ENCODE measurements at regions not wholly inside any gene's neighbourhood (a gene's known extent, or its start where the extent isn't known, plus 50 kb on each side); places are given as distances from the start of the nearest gene placed in this dataset.

GRCh38 chr3:127417709-127418559, 130.1 kb upstream of the PRR20G start:
- no peak overlapping the region for H3T11ph ChIP-seq (ENCODE audit: low read length)
- H3K79me1 ChIP-seq (ENCODE audit: insufficient read depth, low read depth, low read length, poor library complexity, severe bottlenecking): no peaks in the 10 kb centered on the region
- no peaks in the 10 kb centered on the region for H3K36me3 Mint-ChIP-seq (ENCODE audit: insufficient read depth in 1 of 3, low read depth in 3 of 3)
- no peaks in the 10 kb centered on the region for H3K27me3 ChIP-seq (ENCODE audit: insufficient read depth, low read length)
- H3K27me3 Mint-ChIP-seq (ENCODE audit: low read depth): peaks cover 8% of the 10 kb centered on the region
- no peaks in the 10 kb centered on the region for H3K4me1 ChIP-seq (ENCODE audit: insufficient read depth, low read length)
- no peak overlapping the region for H4K8ac ChIP-seq (replicated peaks; ENCODE audit: insufficient read length, low read depth, low read length)
- H3K9ac ChIP-seq (ENCODE audit: extremely low read depth, insufficient read length, low read length): no peak overlapping the region
- no peak overlapping the region for H3K4me2 ChIP-seq (ENCODE audit: insufficient read depth, insufficient read length, low read length)
- no peak overlapping the region for H2AFZ ChIP-seq (ENCODE audit: low read length)
- H4K91ac ChIP-seq (ENCODE audit: insufficient read length, low read depth, low read length): no peak overlapping the region
- H3K9me3 Mint-ChIP-seq: no peaks in the 10 kb centered on the region; a peak in 1 of 5 replicates
- no peak overlapping the region for H2AK5ac ChIP-seq (ENCODE audit: insufficient read length, low read length)
- H4K20me1 ChIP-seq (ENCODE audit: control insufficient read depth, insufficient read depth, insufficient read length): no peaks in the 10 kb centered on the region
- peaks cover 36 to 47% of the 10 kb centered on the region in 2 experiments for H3K4me1 Mint-ChIP-seq
- no peak overlapping the region for H3K23ac ChIP-seq (ENCODE audit: insufficient read length, low read depth, low read length)
- H3K18ac ChIP-seq (ENCODE audit: insufficient read length, low read depth, low read length): no peak overlapping the region
- H2BK20ac ChIP-seq (ENCODE audit: low read depth, low read length, poor library complexity, severe bottlenecking): no peak overlapping the region
- H3K56ac ChIP-seq (ENCODE audit: insufficient read length, low read depth, low read length): no peak overlapping the region
- no peak overlapping the region for H2BK12ac ChIP-seq (ENCODE audit: insufficient read length, low read depth, low read length)
- H2BK15ac ChIP-seq (ENCODE audit: low read depth, low read length): no peak overlapping the region
- H2BK5ac ChIP-seq (ENCODE audit: insufficient read length, low read length): no peak overlapping the region
- H3K27ac Mint-ChIP-seq: no peak overlapping the region; a peak in 1 of 7 replicates
- TF ChIP-seq, protein P1, sequence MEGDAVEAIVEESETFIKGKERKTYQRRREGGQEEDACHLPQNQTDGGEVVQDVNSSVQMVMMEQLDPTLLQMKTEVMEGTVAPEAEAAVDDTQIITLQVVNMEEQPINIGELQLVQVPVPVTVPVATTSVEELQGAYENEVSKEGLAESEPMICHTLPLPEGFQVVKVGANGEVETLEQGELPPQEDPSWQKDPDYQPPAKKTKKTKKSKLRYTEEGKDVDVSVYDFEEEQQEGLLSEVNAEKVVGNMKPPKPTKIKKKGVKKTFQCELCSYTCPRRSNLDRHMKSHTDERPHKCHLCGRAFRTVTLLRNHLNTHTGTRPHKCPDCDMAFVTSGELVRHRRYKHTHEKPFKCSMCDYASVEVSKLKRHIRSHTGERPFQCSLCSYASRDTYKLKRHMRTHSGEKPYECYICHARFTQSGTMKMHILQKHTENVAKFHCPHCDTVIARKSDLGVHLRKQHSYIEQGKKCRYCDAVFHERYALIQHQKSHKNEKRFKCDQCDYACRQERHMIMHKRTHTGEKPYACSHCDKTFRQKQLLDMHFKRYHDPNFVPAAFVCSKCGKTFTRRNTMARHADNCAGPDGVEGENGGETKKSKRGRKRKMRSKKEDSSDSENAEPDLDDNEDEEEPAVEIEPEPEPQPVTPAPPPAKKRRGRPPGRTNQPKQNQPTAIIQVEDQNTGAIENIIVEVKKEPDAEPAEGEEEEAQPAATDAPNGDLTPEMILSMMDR (conservative IDR thresholded peaks at IDR 0.05): no peak
- H2BK120ac ChIP-seq (ENCODE audit: low read depth, low read length, poor library complexity, severe bottlenecking): no peak overlapping the region
- no CpG with 5 or more reads among the region's 10 CpGs for WGBS (ENCODE audit: extremely low coverage, insufficient read length, low lambda C conversion rate)
- no peak overlapping the region; a peak in 1 of 5 replicates for H3K4me3 Mint-ChIP-seq
- no peak overlapping the region for H4K5ac ChIP-seq (ENCODE audit: insufficient read length, low read depth, low read length)
- H3K79me2 ChIP-seq (ENCODE audit: insufficient read depth, low read length): no peaks in the 10 kb centered on the region
- no peaks in the 10 kb centered on the region for H3K23me2 ChIP-seq (ENCODE audit: insufficient read length, low read depth, low read length, poor library complexity, severe bottlenecking)
- no peak overlapping the region for H3K27ac ChIP-seq (ENCODE audit: insufficient read length, low read depth, low read length)
- no peaks in the 10 kb centered on the region for H3K9me3 ChIP-seq (ENCODE audit: control insufficient read depth, low read depth, low read length)
- H3K4ac ChIP-seq (ENCODE audit: low read depth, low read length): no peak overlapping the region
- no peak overlapping the region for H3K14ac ChIP-seq (ENCODE audit: insufficient read depth, low read length)
- DNase-seq: peak; percentile 22
